Choroid plexus epithelial cell (primary cell): ENCODE measurements at regions not wholly inside any gene's neighbourhood (a gene's known extent, or its start where the extent isn't known, plus 50 kb on each side); places are given as distances from the start of the nearest gene placed in this dataset.

Source experiments
- DNase-seq: peaks from one replicate; pipeline ENCODE4 v3.0.0-alpha.2; 2010; ENCODE audit warnings: low read depth
- H3K4me3 ChIP-seq: 2 replicates; pipeline ENCODE4 v1.5.1; 2011; ENCODE audit warnings: low read depth, mild to moderate bottlenecking, control low read depth, low read length, moderate library complexity
- TF ChIP-seq, protein P1 (sequence below): conservative IDR thresholded peaks from 2 replicates; pipeline ENCODE4 v1.5.1; 2011; ENCODE audit warnings: low read depth, mild to moderate bottlenecking, control low read depth, inconsistent platforms, low read length, moderate library complexity

DNA sequence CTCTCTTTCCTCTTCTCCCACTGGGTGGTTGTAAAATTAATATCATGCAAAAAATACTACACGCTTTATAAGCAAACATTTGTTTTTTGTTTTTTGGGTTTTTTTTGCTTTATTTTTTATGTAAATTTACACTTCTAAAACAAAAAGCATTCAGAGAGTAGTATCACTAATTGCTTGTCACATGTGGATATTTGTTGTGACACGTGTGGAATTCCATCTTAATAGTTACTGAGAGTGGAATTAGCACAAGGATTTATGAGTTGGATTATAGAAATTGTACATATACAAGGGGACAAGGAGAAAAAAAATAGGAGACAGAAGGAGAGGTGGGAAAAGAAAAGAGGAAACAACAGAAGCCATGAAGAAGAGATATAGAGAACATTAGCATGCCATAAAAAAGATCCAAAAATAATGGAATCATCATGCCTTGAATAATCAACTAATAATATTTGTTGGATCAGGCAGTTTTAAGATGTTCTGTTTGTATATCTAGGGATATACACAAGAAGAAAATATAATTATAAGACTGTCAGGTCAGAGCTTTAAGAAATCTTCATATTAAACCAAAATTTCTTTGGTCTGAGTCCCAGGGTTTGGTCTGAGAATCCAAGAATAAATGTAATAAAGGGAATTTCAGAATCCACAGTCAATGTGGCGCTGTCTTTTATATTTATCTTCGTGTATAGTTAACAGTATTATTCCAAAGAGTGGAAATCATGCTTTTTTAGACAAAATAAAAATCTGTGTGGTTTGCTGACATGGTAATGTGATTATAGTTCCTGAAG, 98.5 kb upstream of the INTU start:
- TF ChIP-seq, protein P1, sequence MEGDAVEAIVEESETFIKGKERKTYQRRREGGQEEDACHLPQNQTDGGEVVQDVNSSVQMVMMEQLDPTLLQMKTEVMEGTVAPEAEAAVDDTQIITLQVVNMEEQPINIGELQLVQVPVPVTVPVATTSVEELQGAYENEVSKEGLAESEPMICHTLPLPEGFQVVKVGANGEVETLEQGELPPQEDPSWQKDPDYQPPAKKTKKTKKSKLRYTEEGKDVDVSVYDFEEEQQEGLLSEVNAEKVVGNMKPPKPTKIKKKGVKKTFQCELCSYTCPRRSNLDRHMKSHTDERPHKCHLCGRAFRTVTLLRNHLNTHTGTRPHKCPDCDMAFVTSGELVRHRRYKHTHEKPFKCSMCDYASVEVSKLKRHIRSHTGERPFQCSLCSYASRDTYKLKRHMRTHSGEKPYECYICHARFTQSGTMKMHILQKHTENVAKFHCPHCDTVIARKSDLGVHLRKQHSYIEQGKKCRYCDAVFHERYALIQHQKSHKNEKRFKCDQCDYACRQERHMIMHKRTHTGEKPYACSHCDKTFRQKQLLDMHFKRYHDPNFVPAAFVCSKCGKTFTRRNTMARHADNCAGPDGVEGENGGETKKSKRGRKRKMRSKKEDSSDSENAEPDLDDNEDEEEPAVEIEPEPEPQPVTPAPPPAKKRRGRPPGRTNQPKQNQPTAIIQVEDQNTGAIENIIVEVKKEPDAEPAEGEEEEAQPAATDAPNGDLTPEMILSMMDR: no peak
- no peak for DNase-seq
- no peak overlapping the region for H3K4me3 ChIP-seq

DNA sequence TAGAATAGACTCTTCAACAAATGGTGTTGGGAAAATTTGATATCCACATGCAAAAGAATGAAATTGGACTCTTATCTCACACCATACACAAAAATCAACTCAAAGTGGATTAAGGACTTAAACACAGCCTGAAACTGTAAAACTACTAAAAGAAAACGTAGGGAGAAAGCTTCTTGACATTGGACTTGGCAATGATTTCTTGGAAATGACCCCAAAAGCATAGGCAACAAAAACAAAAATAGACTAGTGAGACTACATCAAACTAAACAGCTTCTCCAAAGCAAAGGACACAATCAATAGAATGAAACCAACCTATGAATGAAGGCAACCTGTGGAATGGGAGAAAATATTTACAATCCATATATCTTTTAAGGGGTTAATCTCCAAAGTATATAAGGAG, 94.7 kb upstream of the INTU start:
- no peak for DNase-seq
- TF ChIP-seq, protein P1: no peak
- no peak overlapping the region for H3K4me3 ChIP-seq

DNA sequence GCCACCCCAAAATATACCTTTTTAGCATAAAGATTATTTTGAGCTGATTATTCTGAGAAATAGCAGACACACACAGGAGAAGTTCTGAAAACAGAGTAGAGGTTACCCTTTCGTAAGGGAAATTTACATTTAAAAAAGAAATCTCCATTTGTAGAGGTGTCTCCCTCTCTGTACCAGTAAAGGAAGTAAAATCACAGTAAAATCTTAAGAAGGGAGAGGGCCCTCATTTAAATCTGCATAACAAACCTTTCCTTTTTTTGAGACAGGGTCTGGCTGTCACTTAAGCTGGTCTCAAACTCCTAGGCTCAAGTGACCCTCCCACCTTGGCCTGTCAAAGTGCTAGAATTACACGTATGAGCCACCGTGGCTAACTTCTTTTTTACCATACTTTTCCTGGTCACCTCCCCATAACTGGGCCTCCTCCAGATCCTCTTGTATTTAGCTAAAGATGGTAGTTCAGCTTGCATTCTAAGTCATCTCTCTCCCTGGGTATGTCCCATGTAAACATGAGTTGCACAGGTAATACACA, 92.2 kb upstream of the INTU start:
- DNase-seq: no peak
- TF ChIP-seq, protein P1: no peak
- H3K4me3 ChIP-seq: no peak overlapping the region

DNA sequence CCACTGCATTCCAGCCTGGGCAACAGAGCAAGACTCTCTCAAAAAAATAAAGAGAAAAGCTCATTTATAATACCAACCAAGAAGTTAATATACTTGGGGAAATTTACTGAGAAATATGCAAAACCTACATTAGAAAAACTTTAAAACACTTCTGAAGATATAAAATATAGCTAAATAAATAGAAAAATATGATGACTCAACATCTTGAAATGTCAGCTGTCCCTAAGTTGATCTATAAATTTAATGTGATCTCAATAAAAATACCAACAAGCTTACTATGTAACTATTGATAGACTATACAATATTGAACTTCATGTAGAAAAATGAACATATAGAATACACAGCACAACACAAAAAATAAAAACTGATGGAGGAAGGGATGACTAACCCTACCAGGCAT, 87.5 kb upstream of the INTU start:
- H3K4me3 ChIP-seq: no peak overlapping the region
- TF ChIP-seq, protein P1: no peak
- no peak for DNase-seq

DNA sequence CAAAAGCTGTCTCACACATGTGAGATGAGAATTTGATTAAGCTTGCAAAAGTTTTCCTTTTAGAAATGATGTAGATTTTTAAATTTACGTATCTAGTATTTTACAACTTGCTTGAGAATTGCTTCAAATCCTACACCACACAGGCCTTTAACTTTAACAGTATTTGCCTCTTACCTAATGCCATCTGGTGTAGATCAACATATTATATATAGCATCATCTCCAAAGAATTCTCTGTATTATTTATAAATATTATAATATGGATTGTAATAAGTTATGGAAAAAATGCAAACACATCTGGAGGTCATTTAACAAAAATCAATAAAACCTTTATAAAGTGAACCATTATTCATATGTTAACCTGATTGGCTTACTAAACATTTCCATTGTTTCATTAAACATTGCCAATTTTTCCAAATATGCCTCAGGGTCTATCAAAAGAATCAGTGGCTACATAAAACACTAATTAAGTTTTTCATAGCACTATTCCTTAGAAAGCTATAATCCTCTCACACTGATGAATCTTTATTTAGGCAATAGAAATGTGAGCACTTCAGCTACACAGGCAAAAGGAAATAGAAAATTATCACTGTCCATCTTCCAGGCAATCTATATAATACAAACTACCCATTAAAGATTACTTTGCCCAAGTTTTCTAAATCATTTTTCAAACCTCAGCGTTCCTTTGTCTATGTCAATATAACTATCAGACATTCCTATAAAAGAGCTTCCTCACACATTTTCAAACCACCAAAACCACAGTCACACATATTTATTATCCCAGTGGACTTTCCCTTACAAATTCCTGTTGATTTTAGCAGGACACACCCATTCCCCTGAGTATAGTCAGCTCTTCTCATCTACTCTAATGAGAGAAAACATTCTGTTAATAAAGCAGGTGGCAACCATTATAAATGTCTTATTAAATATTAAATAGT, 83.5 kb upstream of the INTU start:
- DNase-seq: peak; percentile 4
- no peak overlapping the region for H3K4me3 ChIP-seq
- TF ChIP-seq, protein P1: no peak

DNA sequence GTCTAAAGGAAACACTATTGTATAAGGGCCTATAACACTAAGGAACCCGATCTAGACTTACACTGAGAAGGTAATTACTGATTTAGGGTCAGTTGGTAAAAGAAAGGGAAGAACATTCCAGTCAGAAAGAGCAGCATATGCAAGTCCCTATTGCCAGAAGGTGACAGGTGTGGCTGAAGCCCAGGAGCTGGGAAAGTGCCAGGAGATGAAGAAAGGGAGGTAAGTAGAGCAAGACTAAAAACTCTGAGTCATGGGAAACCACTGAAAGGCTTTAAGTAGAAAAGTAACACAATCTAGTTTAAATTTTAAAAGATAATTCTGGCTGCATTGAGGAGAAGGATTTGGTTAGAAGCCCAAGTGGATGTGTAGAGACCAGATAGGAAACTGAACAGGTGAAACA, 77.7 kb upstream of the INTU start:
- DNase-seq: no peak
- TF ChIP-seq, protein P1: no peak
- no peak overlapping the region for H3K4me3 ChIP-seq
